Right ventricle myocardium inferior (tissue), 1 donor: ENCODE measurements at regions not wholly inside any gene's neighbourhood (a gene's known extent, or its start where the extent isn't known, plus 50 kb on each side); places are given as distances from the start of the nearest gene placed in this dataset.
"Not testable (repeated sequence)": the region's sequence is repeated elsewhere in the genome, so short reads cannot be mapped to it uniquely, and the experiment has no call there.

ENCODE experiments used
- ATAC-seq: fragments of 200-7000 bp; cut with Tn5 transposase; one replicate; pipeline ENCODE4 v1.9.1; 2020; ENCODE audit warnings: mild to moderate bottlenecking, moderate library complexity
- DNase-seq: peaks from one replicate; pipeline ENCODE4 v3.0.0; 2021; ENCODE audit errors: missing footprints
- intact Hi-C: fragments of 100-400 bp; cut with DNase I; formaldehyde crosslinking; loops from one replicate; pipeline ENCODE4 v1.11.0; 2022
- donor health status: DM: no; HTN: yes; CAD: no; lungs with severe emphysema.

DNA sequence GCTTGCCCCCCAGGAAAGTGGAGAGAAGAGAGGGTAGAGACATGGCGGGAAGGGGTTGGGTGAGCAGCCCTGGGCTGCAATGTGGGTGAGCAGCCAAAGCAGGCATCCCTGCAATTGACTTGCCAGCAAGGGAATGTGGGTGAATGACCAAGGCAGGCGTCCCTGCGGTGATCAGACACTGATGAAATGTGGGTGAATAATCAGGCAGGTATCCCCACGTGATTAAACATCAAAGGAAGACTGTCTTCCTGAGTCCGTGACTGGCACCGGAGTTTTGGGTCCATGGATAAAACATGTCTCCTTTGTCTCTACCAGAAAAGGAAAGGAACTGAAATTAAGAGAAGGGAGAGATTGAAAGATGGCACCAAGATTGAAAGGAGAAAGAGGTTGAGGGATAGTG lies 109.9 kb upstream of the PPM1J start:
- intact Hi-C loops, DNase-seq, ATAC-seq: not testable (repeated sequence)

DNA sequence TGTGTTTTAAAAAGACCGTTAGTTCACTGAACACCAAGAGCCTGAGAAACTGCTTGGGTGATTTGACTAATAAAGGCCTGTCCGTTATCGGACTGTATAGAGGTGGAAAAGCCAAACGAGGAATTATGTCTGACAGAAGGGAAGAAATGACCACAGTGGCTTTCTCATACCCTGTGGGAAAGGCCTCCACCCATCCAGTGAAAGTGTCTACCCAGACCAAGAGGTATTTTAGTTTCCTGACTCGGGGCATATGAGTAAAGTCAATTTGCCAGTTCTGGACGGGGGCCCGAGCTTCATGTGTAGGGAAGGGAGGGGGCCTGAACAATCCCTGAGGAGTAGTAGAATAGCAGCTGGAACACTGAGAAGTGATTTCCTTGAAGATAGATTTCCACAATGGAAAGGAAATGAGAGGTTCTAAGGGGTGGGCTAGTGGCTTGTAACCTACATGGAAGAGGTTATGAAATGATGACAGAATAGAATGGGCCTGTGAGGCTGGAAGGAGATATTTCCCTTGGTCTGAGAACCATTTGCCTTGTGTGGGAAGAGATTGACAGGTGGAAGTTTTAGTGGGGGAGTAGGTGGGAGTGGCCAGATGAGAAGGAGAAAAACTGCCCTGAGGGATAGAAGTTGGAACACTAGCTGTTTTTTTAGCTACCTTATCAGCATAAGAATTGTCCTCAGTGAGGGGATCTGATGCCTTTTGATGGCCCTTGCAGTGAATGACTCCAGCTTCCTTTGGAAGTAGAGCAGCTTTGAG lies 106.4 kb upstream of the PPM1J start:
- intact Hi-C loops, ATAC-seq: not testable (repeated sequence)

DNA sequence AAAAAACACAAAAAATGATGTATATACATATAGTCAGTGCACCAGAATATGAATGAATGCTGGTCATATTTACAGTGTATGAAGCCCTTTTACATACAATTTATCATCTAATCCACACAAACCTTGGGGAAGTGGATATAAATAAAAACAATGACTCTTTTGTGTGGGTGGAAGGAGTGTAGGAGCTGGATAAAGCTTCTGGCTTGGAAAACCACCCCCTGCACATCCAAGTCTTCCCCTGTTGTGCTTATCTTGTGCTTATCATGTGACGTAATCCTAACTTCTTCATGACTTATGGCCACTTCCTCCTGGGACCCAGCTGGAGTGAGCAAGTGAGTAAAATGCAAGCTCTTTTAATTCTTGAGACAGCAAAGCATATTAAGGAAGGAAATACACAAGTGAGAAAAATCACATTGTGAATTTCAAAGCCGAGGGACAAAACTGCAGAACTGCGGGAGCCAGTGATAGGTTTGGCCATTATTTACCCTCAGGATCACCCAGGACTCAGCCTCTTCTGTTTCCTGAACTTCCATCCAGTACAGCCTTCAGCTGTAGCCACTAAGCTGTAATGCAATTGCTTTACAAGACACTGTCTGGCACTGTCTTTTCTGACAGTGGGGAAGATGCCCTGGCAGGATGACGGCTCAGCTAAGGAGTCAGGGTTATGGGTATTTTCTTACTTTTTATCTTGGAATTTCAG lies 104.0 kb upstream of the PPM1J start:
- intact Hi-C loops, result no loop called here
- DNase-seq, result no peak
- ATAC-seq, result peak; percentile 76

More for the DNA sequence above, 106.4 kb upstream of the PPM1J start:
- DNase-seq, result not testable (repeated sequence)

DNA sequence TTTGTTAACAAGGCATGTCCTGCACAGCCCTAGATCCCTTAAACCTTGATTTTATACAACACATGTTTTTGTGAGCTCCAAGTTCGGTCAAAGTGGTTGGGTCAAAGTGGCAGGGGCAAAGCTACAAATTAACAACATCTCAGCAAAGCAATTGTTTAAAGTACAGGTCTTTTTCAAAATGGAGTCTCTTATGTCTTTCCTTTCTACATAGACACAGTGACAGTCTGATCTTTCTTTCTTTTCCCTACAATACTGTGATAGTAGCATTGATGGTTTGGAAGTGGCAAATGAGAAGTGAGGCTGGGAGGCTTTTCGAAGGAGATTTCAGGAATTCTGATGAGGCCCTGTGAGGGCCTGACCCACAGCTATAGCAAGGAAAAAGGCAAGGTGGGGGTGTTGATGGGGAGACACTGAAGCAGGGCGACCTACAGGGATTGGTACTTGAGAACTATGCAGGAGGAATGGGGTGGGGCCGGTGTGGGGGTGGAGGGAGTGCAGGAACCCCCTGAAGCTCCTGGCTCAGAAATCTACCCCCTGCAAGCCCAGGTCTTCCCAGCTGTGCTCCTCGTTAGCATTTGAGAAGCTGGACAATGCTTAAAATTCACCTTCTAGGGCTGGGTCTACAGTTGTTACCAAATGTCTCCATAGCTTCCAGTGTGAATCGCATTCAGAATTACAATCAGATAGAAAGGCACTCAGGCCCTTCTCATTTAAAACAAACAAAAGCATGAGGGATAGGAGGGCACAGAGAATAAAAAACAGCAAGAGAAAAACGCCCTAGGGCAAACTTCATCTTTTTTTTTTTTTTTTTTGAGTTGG lies 102.6 kb upstream of the PPM1J start:
- intact Hi-C loops, result no loop called here
- no peak for ATAC-seq
- no peak for DNase-seq

DNA sequence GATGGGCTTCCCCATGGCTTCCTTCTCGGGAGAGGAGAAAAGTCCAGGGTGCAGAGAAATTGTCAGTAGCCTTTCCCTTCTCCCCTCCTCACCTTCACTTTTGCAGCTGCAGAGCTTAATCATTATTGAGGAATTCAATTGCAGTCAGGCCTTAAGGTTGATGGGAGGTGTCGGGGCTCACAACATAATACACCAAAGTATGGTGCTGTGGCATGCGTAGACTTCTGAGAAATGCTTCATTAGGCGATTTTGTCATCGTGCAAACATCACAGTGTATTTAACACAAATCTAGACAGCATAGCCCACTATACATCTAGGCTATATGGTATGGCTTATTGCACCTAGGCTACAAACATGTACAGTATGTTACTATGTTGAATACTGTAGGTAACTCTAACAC lies 100.2 kb upstream of the PPM1J start:
- no peak for ATAC-seq
- intact Hi-C loops, result no loop called here
- DNase-seq, result no peak

DNA sequence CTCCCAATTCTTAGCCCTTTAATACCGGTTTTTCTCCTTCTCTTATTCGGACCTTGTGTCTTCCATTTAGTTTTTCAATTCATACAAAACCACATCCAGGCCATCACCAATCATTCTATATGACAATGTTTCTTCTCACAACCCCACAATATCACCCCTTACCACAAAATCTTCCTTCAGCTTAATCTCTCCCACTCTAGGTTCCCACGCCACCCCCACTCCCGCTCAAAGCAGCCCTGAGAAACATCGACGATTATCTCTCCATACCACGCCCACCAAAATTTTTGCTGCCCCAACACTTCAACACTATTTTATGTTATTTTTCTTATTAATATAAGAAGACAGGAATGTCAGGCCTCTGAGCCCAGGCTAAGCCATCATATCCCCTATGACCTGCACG lies 99.5 kb upstream of the PPM1J start:
- intact Hi-C loops, ATAC-seq: not testable (repeated sequence)

DNA sequence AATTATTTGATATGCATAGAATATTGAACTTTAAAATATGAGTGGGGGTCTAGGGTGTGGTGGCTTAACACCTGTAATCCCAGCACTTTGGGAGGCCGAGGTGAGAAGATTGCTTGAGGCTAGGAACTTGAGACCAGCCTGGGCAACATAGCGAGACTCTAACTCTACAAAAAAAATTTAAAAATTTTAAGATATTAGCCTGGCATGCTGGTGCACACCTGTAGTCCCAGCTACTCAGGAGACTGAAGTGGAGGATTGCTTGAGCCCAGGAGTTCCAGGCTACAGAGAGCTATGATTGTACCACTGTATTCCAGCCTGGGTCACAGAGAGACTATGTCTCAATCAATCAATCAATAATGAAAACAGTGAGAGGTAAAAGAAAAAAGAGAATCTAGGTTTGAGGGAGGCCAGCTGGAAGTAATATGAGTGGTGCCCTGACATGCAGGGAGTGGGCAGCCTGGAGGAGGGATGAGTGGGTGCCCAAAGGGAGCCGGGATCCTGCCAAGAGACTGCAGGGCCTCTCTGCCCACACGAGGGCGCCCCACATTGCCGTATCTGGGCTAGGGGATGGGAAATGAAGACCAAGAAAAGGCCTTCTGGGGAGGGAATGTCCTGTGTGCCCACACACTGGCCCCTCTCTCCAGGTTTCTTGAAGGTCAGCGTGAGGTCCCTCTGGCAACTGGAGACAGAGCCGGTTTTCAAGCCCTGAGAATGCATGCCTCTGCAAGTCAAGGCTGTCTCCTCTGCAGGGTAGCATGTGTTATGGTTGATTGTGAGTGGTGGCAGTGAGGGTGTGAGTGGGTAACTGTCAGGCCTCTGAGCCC lies 93.9 kb upstream of the PPM1J start:
- DNase-seq (peak; percentile 80), ATAC-seq (peak; percentile 77)
- intact Hi-C loops, result loop anchor here (1.0 to 2.0 kb wide), 2 partner anchors 146 to 233 kb away; no protein-coding TSS in a partner anchor

More for the DNA sequence above, 99.5 kb upstream of the PPM1J start:
- not testable (repeated sequence) for DNase-seq

GRCh38 chr1:112807999-112808398 lies 92.9 kb upstream of the PPM1J start:
- DNase-seq (no peak), ATAC-seq (peak; percentile 70)
- intact Hi-C loops, result loop anchor here (2.0 kb wide), 1 partner anchor 147 kb away; no protein-coding TSS in a partner anchor

DNA sequence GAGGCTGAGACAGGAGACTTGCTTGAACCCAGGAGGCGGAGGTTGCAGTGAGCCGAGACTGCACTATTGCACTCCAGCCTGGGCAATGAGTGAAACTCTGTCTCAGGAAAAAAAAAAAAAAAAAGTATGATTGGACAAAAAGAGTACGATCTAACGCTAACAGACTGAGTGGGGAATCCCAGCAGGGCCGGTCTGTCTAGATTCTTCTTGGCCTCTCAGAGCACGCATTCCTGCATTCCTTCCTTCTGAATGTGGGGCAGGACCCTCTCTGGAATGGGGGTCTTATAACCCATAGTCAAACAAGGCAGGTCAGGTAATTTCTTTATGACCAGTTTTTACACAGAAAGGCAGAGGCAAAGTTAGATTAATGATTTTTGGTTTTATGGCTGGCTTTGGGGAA lies 92.0 kb upstream of the PPM1J start:
- ATAC-seq, result no peak
- intact Hi-C loops, result no loop called here

GRCh38 chr1:112806090-112806642 lies 91.0 kb upstream of the PPM1J start:
- intact Hi-C loops, result no loop called here
- ATAC-seq (no peak), DNase-seq (no peak)

More for the DNA sequence above, 92.0 kb upstream of the PPM1J start:
- no peak for DNase-seq

- no peak for ATAC-seq
Measured at GRCh38 chr1:112805155-112805853, 90.2 kb upstream of the PPM1J start.

DNA sequence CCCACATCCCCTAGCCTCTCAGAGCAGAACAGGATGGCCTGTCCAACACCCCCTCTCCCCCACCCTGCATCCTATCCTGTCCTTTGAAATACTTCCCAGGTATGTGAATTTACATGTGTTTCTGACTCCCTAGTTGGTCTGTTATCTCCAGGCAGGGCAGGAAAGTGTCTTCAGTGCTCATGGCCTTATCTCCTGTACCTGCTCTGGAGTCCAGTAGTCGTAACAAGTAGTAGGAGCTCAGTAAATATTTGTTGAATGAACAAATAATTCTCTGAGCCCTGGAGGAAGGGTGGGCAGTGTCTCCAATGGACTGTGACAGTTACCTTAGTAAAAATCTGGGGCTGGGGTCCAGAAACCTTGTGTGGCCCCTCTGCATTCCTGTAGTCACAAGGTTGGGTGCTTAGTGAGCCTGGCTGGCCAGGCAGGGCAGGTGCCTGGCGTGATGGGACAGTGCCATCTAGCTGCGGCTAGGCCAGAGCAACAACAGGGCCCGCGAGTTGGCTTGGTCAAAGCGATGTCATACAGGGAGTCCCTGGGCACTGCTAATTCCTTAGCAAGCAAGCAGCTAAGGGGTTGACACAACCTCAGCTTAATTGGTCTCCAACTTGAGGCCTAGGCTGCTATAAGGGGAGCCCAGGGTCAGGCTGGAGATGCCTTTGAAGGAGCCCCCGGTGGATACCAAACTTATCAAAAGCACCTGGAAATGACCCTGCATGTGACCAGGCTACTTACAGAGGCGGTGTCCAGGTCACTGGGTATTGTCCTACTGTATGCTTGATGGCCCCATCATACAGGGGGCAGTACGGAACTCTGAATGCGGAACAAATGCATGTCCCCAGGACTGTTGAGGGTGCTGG lies 89.0 kb upstream of the PPM1J start:
- DNase-seq (no peak), ATAC-seq (peak; percentile 77)
- intact Hi-C loops, result loop anchor here (1.0 kb wide), 1 partner anchor 88 kb away; no protein-coding TSS in a partner anchor

More at GRCh38 chr1:112805155-112805853, 90.2 kb upstream of the PPM1J start:
- intact Hi-C loops, result no loop called here
- DNase-seq, result no peak

DNA sequence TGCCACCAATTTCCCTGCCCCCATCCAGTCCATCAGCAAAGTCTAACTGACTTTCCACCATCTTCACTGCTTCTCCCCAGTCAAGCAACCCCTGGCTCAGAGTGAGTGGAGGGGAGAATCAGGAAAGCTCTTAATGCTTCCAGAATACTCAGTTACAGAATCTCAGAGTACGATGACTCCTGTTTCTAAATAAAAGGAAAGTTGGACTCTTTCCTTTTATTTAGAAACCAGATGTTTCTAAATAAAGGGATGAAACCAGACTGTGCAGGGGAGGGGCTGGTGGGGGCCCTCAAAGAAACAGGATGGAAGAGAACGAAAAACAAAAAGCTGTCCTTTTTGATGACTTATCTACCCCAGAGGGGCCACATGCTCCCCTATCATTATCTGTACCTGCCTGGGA lies 85.2 kb upstream of the PPM1J start:
- intact Hi-C loops, result no loop called here
- DNase-seq (no peak), ATAC-seq (no peak)

DNA sequence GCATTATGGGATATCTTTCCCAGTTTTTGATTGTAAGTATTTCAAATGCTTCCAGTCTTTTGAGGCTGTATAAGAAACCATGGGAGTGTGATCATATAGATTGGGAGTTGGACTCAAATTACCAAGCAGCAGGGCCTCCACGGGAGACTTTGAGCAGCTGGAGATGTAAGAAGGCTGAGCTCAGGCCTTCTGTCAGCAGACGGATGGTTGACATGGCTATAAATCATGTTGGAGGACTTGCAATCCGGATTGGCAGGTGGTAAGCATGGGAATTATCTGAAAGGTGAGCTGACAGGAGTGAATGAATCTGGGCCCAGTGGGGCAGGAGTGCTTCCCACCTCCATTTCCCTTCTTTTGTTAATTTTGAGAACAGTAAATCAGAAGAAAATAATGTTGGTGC lies 83.2 kb upstream of the PPM1J start:
- intact Hi-C loops, result no loop called here
- DNase-seq, result no peak
- ATAC-seq, result no peak

DNA sequence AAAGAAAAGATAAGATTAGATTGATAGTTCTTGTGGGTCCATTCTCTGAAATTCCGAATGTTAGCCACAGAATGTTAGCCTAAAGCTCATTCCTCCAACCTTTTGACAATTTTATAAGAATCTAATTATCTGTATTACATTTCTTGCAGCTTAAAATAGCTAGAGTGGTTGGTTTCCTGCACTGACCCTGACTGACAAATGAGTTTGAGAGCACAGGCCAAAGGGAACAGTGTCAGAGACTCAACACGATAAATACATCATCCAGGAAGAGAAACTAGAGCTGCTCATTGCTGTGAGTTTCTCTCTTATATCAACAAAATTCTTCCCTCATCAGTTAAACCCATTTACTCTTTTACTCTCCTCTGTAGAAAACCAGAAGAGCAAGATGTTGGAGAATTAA lies 82.1 kb upstream of the PPM1J start:
- intact Hi-C loops, result no loop called here
- ATAC-seq (no peak), DNase-seq (no peak)

DNA sequence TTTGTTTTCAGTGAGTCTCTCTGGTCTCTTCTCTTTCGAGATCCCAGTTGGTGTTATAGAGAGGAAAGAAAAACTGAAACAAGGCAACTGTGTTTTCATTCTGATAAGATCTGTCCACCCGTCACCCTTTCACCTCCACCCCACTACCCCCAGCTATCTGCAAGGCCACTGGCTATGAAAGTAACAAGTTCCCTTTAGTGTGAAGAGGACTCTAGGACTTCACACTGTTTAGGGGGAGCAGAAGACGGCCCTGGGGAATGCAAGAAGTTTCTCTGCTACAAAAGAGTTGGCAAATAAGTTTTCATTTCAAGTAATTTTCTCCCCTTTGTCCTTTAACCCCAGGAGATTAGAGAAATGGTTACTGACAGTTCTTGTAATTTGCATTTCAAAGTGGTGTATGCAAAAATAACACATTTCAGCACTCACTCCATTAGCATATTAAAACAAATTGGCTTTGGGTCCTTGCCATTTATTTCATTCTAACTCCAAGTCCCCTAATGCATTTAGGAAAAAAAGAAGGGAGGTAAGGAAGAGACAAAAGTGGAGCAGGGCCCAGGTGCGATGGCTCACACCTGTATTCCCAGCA lies 79.6 kb upstream of the PPM1J start:
- no peak for ATAC-seq
- DNase-seq, result no peak
- intact Hi-C loops, result no loop called here
